AG04449 (cell line): ENCODE measurements at regions not wholly inside any gene's neighbourhood (a gene's known extent, or its start where the extent isn't known, plus 50 kb on each side); places are given as distances from the start of the nearest gene placed in this dataset.

Experiments used
- CTCF ChIA-PET: fragments of 350-600 bp; formaldehyde crosslinking; extraction: SDS; loops from one replicate; lab custom pipeline; 2021; ENCODE audit warnings: antibody characterized with exemption; lab: Yijun Ruan, JAX
- POLR2A ChIA-PET: fragments of 400-600, 350-600 bp; formaldehyde crosslinking; extraction: SDS; loops from one replicate; lab custom pipeline; 2020; ENCODE audit warnings: antibody characterized with exemption, inconsistent platforms; lab: Yijun Ruan, JAX
- DNase-seq: peaks from one replicate; pipeline ENCODE4 v3.0.0-alpha.2; 2010; ENCODE audit warnings: low read depth, low spot score
- H3K4me3 ChIP-seq: 2 replicates; pipeline ENCODE4 v1.5.1; 2011; ENCODE audit warnings: low read depth, mild to moderate bottlenecking, control low read depth, low read length
- CTCF ChIP-seq: IDR thresholded peaks from one replicate; pipeline ENCODE4 v1.5.1; 2011; ENCODE audit warnings: mild to moderate bottlenecking, moderate library complexity, low read length, control low read depth, inconsistent platforms; ENCODE audit not compliant: insufficient read depth; ENCODE audit errors: missing control alignments

- CTCF ChIA-PET: no interaction called here
- DNase-seq: no peak
- no peak overlapping the region for H3K4me3 ChIP-seq
- POLR2A ChIA-PET: no interaction called here
- no peak for TF ChIP-seq CTCF
These were observed 52.7 kb upstream of the HERPUD2 start for GRCh38 chr7:35747611-35748010.

GRCh38 chr7:35748371-35748770 is 52.5 kb upstream of the SEPTIN7 start:
- CTCF ChIA-PET: interaction anchor here (0.9 kb wide), 1 partner anchor 156 kb away, joined by 3 read pairs; no protein-coding TSS in a partner anchor
- no peak for TF ChIP-seq CTCF
- POLR2A ChIA-PET: interaction anchor here (0.7 kb wide), 1 partner anchor 35 kb away, joined by 3 read pairs; no protein-coding TSS in a partner anchor
- H3K4me3 ChIP-seq: no peak overlapping the region
- no peak for DNase-seq

DNA sequence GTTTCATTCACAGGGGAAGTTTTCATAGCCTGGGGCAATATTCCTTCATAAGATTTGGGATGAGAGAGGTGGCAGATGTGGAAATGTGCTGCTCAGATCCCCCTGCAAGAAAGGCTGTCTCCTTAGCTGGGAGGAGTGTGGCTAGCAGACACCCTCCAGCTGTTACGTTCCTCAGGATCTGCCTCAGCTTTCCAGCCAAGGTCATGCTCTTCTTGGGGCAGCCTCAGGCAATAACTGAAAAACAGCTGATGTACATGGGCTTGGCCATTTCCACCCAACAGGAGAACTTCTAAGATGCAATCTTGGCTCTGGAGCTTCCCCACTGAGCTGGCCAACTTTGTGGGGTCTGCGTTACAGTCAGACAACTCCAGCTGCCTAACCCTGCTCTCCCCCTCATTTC is 51.3 kb upstream of the SEPTIN7 start:
- CTCF ChIA-PET: no interaction called here
- DNase-seq: no peak
- no peak overlapping the region for H3K4me3 ChIP-seq
- TF ChIP-seq CTCF: no peak
- POLR2A ChIA-PET: no interaction called here
